ENCODE measurements at regions not wholly inside any gene's neighbourhood (a gene's known extent, or its start where the extent isn't known, plus 50 kb on each side); places are given as distances from the start of the nearest gene placed in this dataset.

DNA sequence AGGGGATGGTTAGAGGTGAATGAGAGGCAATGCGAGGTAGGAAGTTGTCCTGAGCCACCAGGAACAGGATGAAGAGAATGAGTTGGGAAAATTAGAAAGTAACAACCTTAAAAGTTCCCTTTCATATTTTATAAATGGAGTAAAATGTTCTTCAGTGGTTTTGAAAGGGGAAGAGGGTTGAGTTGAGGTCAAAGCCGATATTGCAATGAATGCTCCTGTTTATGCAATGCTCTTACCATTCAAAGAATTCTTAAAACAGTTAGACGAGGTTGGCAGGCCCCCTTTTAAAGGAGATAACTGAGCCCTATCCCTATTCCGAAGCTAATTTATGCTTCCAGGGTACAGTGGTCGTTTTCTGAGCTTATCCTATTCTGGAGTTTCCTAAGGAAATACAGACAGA lies 2110.3 kb upstream of the CELF4 start:
- TF ChIP-seq EZH2phosphoT487 (conservative IDR thresholded peaks at IDR 0.05; ENCODE audit: low read length), result no peak
- TF ChIP-seq, protein P1, sequence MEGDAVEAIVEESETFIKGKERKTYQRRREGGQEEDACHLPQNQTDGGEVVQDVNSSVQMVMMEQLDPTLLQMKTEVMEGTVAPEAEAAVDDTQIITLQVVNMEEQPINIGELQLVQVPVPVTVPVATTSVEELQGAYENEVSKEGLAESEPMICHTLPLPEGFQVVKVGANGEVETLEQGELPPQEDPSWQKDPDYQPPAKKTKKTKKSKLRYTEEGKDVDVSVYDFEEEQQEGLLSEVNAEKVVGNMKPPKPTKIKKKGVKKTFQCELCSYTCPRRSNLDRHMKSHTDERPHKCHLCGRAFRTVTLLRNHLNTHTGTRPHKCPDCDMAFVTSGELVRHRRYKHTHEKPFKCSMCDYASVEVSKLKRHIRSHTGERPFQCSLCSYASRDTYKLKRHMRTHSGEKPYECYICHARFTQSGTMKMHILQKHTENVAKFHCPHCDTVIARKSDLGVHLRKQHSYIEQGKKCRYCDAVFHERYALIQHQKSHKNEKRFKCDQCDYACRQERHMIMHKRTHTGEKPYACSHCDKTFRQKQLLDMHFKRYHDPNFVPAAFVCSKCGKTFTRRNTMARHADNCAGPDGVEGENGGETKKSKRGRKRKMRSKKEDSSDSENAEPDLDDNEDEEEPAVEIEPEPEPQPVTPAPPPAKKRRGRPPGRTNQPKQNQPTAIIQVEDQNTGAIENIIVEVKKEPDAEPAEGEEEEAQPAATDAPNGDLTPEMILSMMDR (IDR thresholded peaks at IDR 0.05; ENCODE audit: insufficient read depth, low read length, poor library complexity, severe bottlenecking), result no peak
- no peaks in the 10 kb centered on the region for H3K27me3 ChIP-seq (ENCODE audit: low read length)
- H3K4me3 ChIP-seq (ENCODE audit: insufficient read depth, low read length, poor library complexity, severe bottlenecking), result no peak overlapping the region
- H3K4me2 ChIP-seq (ENCODE audit: low read depth, low read length, poor library complexity, severe bottlenecking), result no peak overlapping the region
- no peaks in the 10 kb centered on the region for H3K9me2 ChIP-seq (replicated peaks; ENCODE audit: insufficient read depth, low read length)
- H3K36me3 ChIP-seq (ENCODE audit: low read length), result no peaks in the 10 kb centered on the region
- no peaks in the 10 kb centered on the region for H3K9me3 ChIP-seq (ENCODE audit: insufficient read depth, low read length)
- no peaks in the 10 kb centered on the region for H3K79me2 ChIP-seq (ENCODE audit: insufficient read depth, low read length)
- no peaks in the 10 kb centered on the region for H4K20me1 ChIP-seq (ENCODE audit: low read depth, low read length)
- H3K9ac ChIP-seq (ENCODE audit: low read length), result no peak overlapping the region
- no peak overlapping the region for H3K27ac ChIP-seq (ENCODE audit: low read depth, low read length)
- H3F3A ChIP-seq (ENCODE audit: insufficient read depth), result no peaks in the 10 kb centered on the region
- H2AFZ ChIP-seq (ENCODE audit: low read depth, low read length, severe bottlenecking), result no peak overlapping the region

DNA sequence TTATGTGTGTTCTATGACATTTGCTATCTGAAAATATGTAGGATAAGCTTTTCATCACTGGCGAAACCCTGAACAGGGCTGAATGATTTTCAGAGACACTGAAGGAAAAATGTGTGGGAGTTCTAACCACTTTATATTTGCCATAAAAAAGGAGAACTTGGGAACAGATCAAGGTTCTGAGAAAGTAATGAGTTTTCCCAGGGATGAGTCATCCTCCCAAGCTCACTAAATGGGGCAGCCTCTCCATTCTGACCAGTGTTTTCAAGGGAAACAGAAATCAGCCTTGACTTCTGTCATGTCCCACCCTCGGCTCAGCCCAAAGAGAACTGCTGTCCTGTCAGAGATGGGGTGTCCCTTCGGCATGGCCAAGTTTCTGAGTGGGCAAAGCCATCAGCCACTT lies 2109.8 kb upstream of the CELF4 start:
- TF ChIP-seq EZH2phosphoT487 (conservative IDR thresholded peaks at IDR 0.05; ENCODE audit: low read length), result no peak
- Histone ChIP-seq H3K9me2 (replicated peaks; ENCODE audit: insufficient read depth, low read length) (no peaks in the 10 kb centered on the region), H3K27me3 (ENCODE audit: low read length) (no peaks in the 10 kb centered on the region), H2AFZ (ENCODE audit: low read depth, low read length, severe bottlenecking) (no peak overlapping the region), H3K4me2 (ENCODE audit: low read depth, low read length, poor library complexity, severe bottlenecking) (no peak overlapping the region), H3K27ac (ENCODE audit: low read depth, low read length) (no peak overlapping the region), H3K9ac (ENCODE audit: low read length) (no peak overlapping the region), H3K9me3 (ENCODE audit: insufficient read depth, low read length) (no peaks in the 10 kb centered on the region), H3K36me3 (ENCODE audit: low read length) (no peaks in the 10 kb centered on the region), H3K4me3 (ENCODE audit: insufficient read depth, low read length, poor library complexity, severe bottlenecking) (no peak overlapping the region), H3F3A (ENCODE audit: insufficient read depth) (no peaks in the 10 kb centered on the region), H4K20me1 (ENCODE audit: low read depth, low read length) (no peaks in the 10 kb centered on the region), H3K79me2 (ENCODE audit: insufficient read depth, low read length) (no peaks in the 10 kb centered on the region)

DNA sequence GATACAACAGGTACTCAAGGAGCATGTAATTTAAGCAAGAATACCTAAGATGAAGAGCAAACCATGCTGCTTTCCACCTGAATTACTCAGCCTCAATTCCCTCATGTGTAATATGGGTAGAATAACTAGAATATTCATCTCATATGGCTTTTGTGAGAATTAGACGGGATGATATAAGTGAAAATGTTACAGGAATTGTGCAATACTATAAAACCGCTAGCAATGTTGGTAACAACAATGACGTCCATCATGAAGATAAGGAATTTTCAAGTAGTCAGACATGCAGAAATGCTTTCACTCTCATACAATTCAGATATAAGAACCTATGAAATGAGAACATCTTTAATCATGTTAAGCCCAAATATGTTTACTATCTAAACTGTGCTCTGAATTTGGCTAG lies 2106.6 kb upstream of the CELF4 start:
- H3K4me2 ChIP-seq (ENCODE audit: low read depth, low read length, poor library complexity, severe bottlenecking), result no peak overlapping the region
- no peak overlapping the region for H3K9ac ChIP-seq (ENCODE audit: low read length)
- no peaks in the 10 kb centered on the region for H3K27me3 ChIP-seq (ENCODE audit: low read length)
- H3K27ac ChIP-seq (ENCODE audit: low read depth, low read length), result no peak overlapping the region
- no peaks in the 10 kb centered on the region for H4K20me1 ChIP-seq (ENCODE audit: low read depth, low read length)
- TF ChIP-seq, protein P1 (IDR thresholded peaks at IDR 0.05; ENCODE audit: insufficient read depth, low read length, poor library complexity, severe bottlenecking), result no peak
- TF ChIP-seq EZH2phosphoT487 (conservative IDR thresholded peaks at IDR 0.05; ENCODE audit: low read length), result no peak
- no peaks in the 10 kb centered on the region for H3K9me2 ChIP-seq (replicated peaks; ENCODE audit: insufficient read depth, low read length)
- H2AFZ ChIP-seq (ENCODE audit: low read depth, low read length, severe bottlenecking), result no peak overlapping the region
- H3K36me3 ChIP-seq (ENCODE audit: low read length), result no peaks in the 10 kb centered on the region
- H3K4me3 ChIP-seq (ENCODE audit: insufficient read depth, low read length, poor library complexity, severe bottlenecking), result no peak overlapping the region
- H3K9me3 ChIP-seq (ENCODE audit: insufficient read depth, low read length), result no peaks in the 10 kb centered on the region
- no peaks in the 10 kb centered on the region for H3K79me2 ChIP-seq (ENCODE audit: insufficient read depth, low read length)
- no peaks in the 10 kb centered on the region for H3F3A ChIP-seq (ENCODE audit: insufficient read depth)

DNA sequence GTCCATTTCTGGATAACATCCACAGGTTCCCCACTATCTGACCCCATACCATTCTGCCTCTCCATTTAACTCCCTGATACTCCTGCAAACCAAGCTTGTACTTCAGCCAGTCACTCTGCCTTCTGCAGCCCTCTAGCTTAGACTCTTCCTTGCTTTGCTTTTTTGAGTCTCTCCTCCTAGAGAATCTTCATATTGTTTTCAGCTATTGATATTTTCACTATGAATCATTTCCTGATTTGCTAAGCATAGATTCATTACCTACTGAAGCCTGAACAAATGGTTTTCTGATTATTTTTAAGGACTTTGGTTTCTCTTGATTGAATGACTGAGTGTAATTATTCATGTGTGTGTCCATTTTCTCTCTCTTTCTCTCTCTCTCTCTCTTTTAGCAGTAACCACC lies 2102.3 kb upstream of the CELF4 start:
- TF ChIP-seq, protein P1 (IDR thresholded peaks at IDR 0.05; ENCODE audit: insufficient read depth, low read length, poor library complexity, severe bottlenecking), result no peak
- Histone ChIP-seq H3K4me2 (ENCODE audit: low read depth, low read length, poor library complexity, severe bottlenecking) (no peak overlapping the region), H3K9ac (ENCODE audit: low read length) (no peak overlapping the region), H2AFZ (ENCODE audit: low read depth, low read length, severe bottlenecking) (no peak overlapping the region), H3K27ac (ENCODE audit: low read depth, low read length) (no peak overlapping the region), H3K27me3 (ENCODE audit: low read length) (no peaks in the 10 kb centered on the region), H3K4me3 (ENCODE audit: insufficient read depth, low read length, poor library complexity, severe bottlenecking) (no peak overlapping the region), H3K9me2 (replicated peaks; ENCODE audit: insufficient read depth, low read length) (no peaks in the 10 kb centered on the region), H3K36me3 (ENCODE audit: low read length) (no peaks in the 10 kb centered on the region), H4K20me1 (ENCODE audit: low read depth, low read length) (no peaks in the 10 kb centered on the region), H3K79me2 (ENCODE audit: insufficient read depth, low read length) (no peaks in the 10 kb centered on the region), H3K9me3 (ENCODE audit: insufficient read depth, low read length) (no peaks in the 10 kb centered on the region), H3F3A (ENCODE audit: insufficient read depth) (no peaks in the 10 kb centered on the region)

All from SU-DHL-6 (cell line).